GM12878 (cell line): ENCODE measurements at regions not wholly inside any gene's neighbourhood (a gene's known extent, or its start where the extent isn't known, plus 50 kb on each side); places are given as distances from the start of the nearest gene placed in this dataset.

ENCODE experiments used
- ATAC-seq: fragments of 200-7000 bp; cut with Tn5 transposase; 3 replicates; pipeline ENCODE4 v1.9.1; 2020; ENCODE audit warnings: mild to moderate bottlenecking, moderate library complexity
- BruUV-seq: library from RNA; stranded (reverse); fragments of 400-500 nt; replicated peaks from 2 replicates; lab custom pipeline; 2021; lab: Mats Ljungman, UMichigan
- CTCF ChIA-PET: fragments of 300-600 bp; sonication (Branson Sonifier 250); formaldehyde crosslinking; extraction: SDS; loops from one replicate; lab custom pipeline; 2021; ENCODE audit warnings: inconsistent platforms; lab: Yijun Ruan, JAX
- POLR2A ChIA-PET: fragments of 350-600 bp; formaldehyde crosslinking; extraction: SDS; loops from one replicate; lab custom pipeline; 2021; ENCODE audit warnings: inconsistent platforms; lab: Charles Lee
- RAD21 ChIA-PET: fragments of 300-600 bp; sonication (Branson Sonifier 250); formaldehyde crosslinking; loops from one replicate; lab custom pipeline; 2023; ENCODE audit warnings: antibody characterized with exemption; ENCODE audit not compliant: unreplicated experiment; lab: Charles Lee
- SMC1A ChIA-PET: fragments of 300-600 bp; sonication (Branson Sonifier 250); formaldehyde crosslinking; loops from one replicate; lab custom pipeline; 2023; ENCODE audit not compliant: unreplicated experiment, uncharacterized antibody; lab: Charles Lee
- DNase-seq: peaks from one replicate; pipeline ENCODE4 v3.0.0-alpha.2; 2011; ENCODE audit warnings: low read depth, low spot score
- FAIRE-seq: peaks from 3 replicates; lab custom pipeline; 2011; peaks lifted over from hg19 to GRCh38; lab: Jason Lieb, UNC
- H2AFZ ChIP-seq: 2 replicates; pipeline ENCODE4 v1.6.0; 2011; ENCODE audit warnings: low read depth, low read length, control low read depth; ENCODE audit not compliant: control insufficient read depth
- H3K27ac ChIP-seq: 2 replicates; pipeline ENCODE4 v1.5.1; 2011; ENCODE audit warnings: control low read depth; ENCODE audit not compliant: control insufficient read depth, insufficient read depth
- H3K27me3 ChIP-seq, 2 experiments: replicated peaks in 1 of 2; 2 replicates each; pipeline versions ENCODE4 v1.6.0 to v1.6.1; 2011; ENCODE audit warnings: low read length in 1 of 2; ENCODE audit not compliant: control insufficient read depth in 2 of 2, insufficient read depth in 2 of 2
- H3K36me3 ChIP-seq, 2 experiments: 2 replicates each; pipeline ENCODE4 v1.5.1; 2011; ENCODE audit warnings: low read length in 1 of 2; ENCODE audit not compliant: control insufficient read depth in 2 of 2, insufficient read depth in 2 of 2
- H3K4me1 ChIP-seq: 2 replicates; pipeline ENCODE4 v1.6.1; 2011; ENCODE audit warnings: mild to moderate bottlenecking, low read length, moderate library complexity, mixed read lengths; ENCODE audit not compliant: control insufficient read depth, insufficient read depth
- H3K4me2 ChIP-seq: 2 replicates; pipeline ENCODE4 v1.6.0; 2011; ENCODE audit warnings: control low read depth; ENCODE audit not compliant: control insufficient read depth, insufficient read depth
- H3K4me3 ChIP-seq: fragments of 200-600 bp; sonication (generic); 2 replicates; pipeline ENCODE4 v1.5.1; 2016
- H3K79me2 ChIP-seq: 2 replicates; pipeline ENCODE4 v1.6.0; 2011; ENCODE audit warnings: low read length; ENCODE audit not compliant: control insufficient read depth, insufficient read depth
- H3K9ac ChIP-seq: 2 replicates; pipeline ENCODE4 v1.8.0; 2011; ENCODE audit warnings: low read length, control low read depth, mixed read lengths; ENCODE audit not compliant: control insufficient read depth, insufficient read depth
- H3K9me3 ChIP-seq: replicated peaks from 3 replicates; pipeline ENCODE4 v1.5.1; 2011; ENCODE audit warnings: mild to moderate bottlenecking, low read length; ENCODE audit not compliant: control insufficient read depth, insufficient read depth
- H4K20me1 ChIP-seq: 2 replicates; pipeline ENCODE4 v1.6.0; 2011; ENCODE audit not compliant: control insufficient read depth, insufficient read depth
- BACH1 ChIP-seq: fragments of 450-650 bp; IDR thresholded peaks from 2 replicates; pipeline ENCODE4 v1.6.1; 2017; ENCODE audit warnings: mild to moderate bottlenecking, borderline replicate concordance
- CBX3 ChIP-seq: fragments of 200-600 bp; sonication (generic); IDR thresholded peaks from 2 replicates; pipeline ENCODE4 v1.6.1; 2016; ENCODE audit warnings: low read depth, borderline replicate concordance
- CHD4 ChIP-seq: fragments of 200-600 bp; sonication (generic); IDR thresholded peaks from 2 replicates; pipeline ENCODE4 v1.6.1; 2016; ENCODE audit warnings: mild to moderate bottlenecking
- FOXM1 ChIP-seq: IDR thresholded peaks from 2 replicates; pipeline ENCODE4 v1.6.1; 2012; ENCODE audit warnings: low read depth, mild to moderate bottlenecking, inconsistent platforms, low read length, moderate library complexity
- KLF5 ChIP-seq: fragments of 450-650 bp; IDR thresholded peaks from 2 replicates; pipeline ENCODE4 v1.6.1; 2014; ENCODE audit warnings: mild to moderate bottlenecking; ENCODE audit not compliant: partially characterized antibody
- LARP7 ChIP-seq: fragments of 450-650 bp; IDR thresholded peaks from 2 replicates; pipeline ENCODE4 v1.6.1; 2017; ENCODE audit warnings: mild to moderate bottlenecking
- MAX ChIP-seq: IDR thresholded peaks from 2 replicates; pipeline ENCODE4 v1.6.1; 2012; ENCODE audit warnings: low read depth, low read length, improper control_type of control experiment
- NFXL1 ChIP-seq: fragments of 450-650 bp; IDR thresholded peaks from 2 replicates; pipeline ENCODE4 v1.6.1; 2017; ENCODE audit warnings: antibody characterized with exemption, mild to moderate bottlenecking, borderline replicate concordance
- NRF1 ChIP-seq: conservative IDR thresholded peaks from 2 replicates; pipeline ENCODE4 v1.6.1; 2011; ENCODE audit warnings: mild to moderate bottlenecking, low read depth, low read length, improper control_type of control experiment
- POU2F2 ChIP-seq: IDR thresholded peaks from 3 replicates; pipeline ENCODE4 v1.6.1; 2011; ENCODE audit warnings: low read depth, mild to moderate bottlenecking, low read length, borderline replicate concordance
- RELB ChIP-seq: fragments of 450-650 bp; IDR thresholded peaks from 2 replicates; pipeline ENCODE4 v1.6.1; 2017; ENCODE audit warnings: low read depth, mild to moderate bottlenecking, moderate library complexity
- SMAD5 ChIP-seq: IDR thresholded peaks from 2 replicates; pipeline ENCODE4 v1.6.1; 2016; ENCODE audit warnings: antibody characterized with exemption, low read depth
- SRF ChIP-seq, 2 experiments: IDR thresholded peaks; 2 replicates each; pipeline ENCODE4 v1.6.1; 2011; ENCODE audit warnings: low read depth in 2 of 2, low read length in 2 of 2, mild to moderate bottlenecking in 1 of 2, moderate library complexity in 1 of 2
- STAT3 ChIP-seq: IDR thresholded peaks from 2 replicates; pipeline ENCODE4 v1.6.1; 2011; ENCODE audit warnings: low read depth, low read length, improper control_type of control experiment
- YY1 ChIP-seq: IDR thresholded peaks from 2 replicates; pipeline ENCODE4 v1.6.1; 2011; ENCODE audit warnings: low read depth, mild to moderate bottlenecking, low read length
- ZNF274 ChIP-seq: IDR thresholded peaks from one replicate; pipeline ENCODE4 v1.8.0; 2011; ENCODE audit not compliant: insufficient read length, insufficient read depth
- WGBS: methylation state at CpG from one replicate; pipeline ENCODE4 v1.1.6; 2016; ENCODE audit warnings: low lambda C conversion rate; ENCODE audit not compliant: insufficient replicate concordance, insufficient coverage; ENCODE audit errors: missing lambda C conversion rate; 5-methylcytosine and 5-hydroxymethylcytosine counted together
- in situ Hi-C: fragments of 300-500 bp; cut with MboI; formaldehyde crosslinking; loops from 9 replicates; pipeline ENCODE4 v1.14.3; 2018; ENCODE audit warnings: mixed read lengths
- intact Hi-C: fragments of 100-400 bp; cut with micrococcal nuclease; formaldehyde crosslinking; loops from one replicate; pipeline ENCODE4 v1.14.2; 2022; ENCODE audit not compliant: unreplicated experiment
- TF ChIP-seq, protein P1 (sequence below): fragments of 450-650 bp; formaldehyde crosslinking; IDR thresholded peaks from 2 replicates; pipeline ENCODE4 v1.5.0; 2022; ENCODE audit warnings: mild to moderate bottlenecking, missing genetic modification characterization
- TF ChIP-seq, protein P2 (sequence below): IDR thresholded peaks from 2 replicates; pipeline ENCODE4 v1.6.1; 2011; ENCODE audit warnings: borderline replicate concordance, low read depth, mild to moderate bottlenecking, moderate library complexity, low read length; ENCODE audit not compliant: insufficient read depth, poor library complexity, severe bottlenecking

GRCh38 chr11:28520291-28520690 lies 412.1 kb downstream of the METTL15 start:
- no peak overlapping the region for H3K9ac ChIP-seq
- H3K4me3 ChIP-seq: no peak overlapping the region
- ChIA-PET RAD21 (no interaction called here), CTCF (interaction anchor here (0.8 to 1.8 kb wide), 2 partner anchors 9 to 823 kb away, joined by 3 to 9 read pairs; no protein-coding TSS in a partner anchor), SMC1A (no interaction called here), POLR2A (no interaction called here)
- H3K9me3 ChIP-seq: no peaks in the 10 kb centered on the region
- intact Hi-C loops: loop anchor here (10.0 kb wide), 1 partner anchor 405 kb away; no protein-coding TSS in a partner anchor
- no peaks in the 10 kb centered on the region for H3K4me1 ChIP-seq
- H3K36me3 ChIP-seq: no peaks in the 10 kb centered on the region
- no TSS peak for BruUV-seq
- ATAC-seq: no peak
- H4K20me1 ChIP-seq: no peaks in the 10 kb centered on the region
- no peaks in the 10 kb centered on the region for H3K79me2 ChIP-seq
- no peak for FAIRE-seq
- no peaks in the 10 kb centered on the region for H3K27me3 ChIP-seq
- no peak overlapping the region for H3K27ac ChIP-seq
- in situ Hi-C loops: no loop called here
- H2AFZ ChIP-seq: no peak overlapping the region
- no peak for DNase-seq
- H3K4me2 ChIP-seq: no peak overlapping the region
- WGBS: 7% methylated on average over 1 of the region's 1 CpG
- TF ChIP-seq CBX3: no peak
- TF ChIP-seq SRF (IDR thresholded peaks at IDR 0.05; ENCODE audit: low read depth in 2 of 2, low read length in 2 of 2): no peak
- TF ChIP-seq MAX: no peak
- no peak for TF ChIP-seq SMAD5
- no peak for TF ChIP-seq NFXL1
- no peak for TF ChIP-seq ZNF274
- TF ChIP-seq KLF5: no peak
- TF ChIP-seq, protein P1, sequence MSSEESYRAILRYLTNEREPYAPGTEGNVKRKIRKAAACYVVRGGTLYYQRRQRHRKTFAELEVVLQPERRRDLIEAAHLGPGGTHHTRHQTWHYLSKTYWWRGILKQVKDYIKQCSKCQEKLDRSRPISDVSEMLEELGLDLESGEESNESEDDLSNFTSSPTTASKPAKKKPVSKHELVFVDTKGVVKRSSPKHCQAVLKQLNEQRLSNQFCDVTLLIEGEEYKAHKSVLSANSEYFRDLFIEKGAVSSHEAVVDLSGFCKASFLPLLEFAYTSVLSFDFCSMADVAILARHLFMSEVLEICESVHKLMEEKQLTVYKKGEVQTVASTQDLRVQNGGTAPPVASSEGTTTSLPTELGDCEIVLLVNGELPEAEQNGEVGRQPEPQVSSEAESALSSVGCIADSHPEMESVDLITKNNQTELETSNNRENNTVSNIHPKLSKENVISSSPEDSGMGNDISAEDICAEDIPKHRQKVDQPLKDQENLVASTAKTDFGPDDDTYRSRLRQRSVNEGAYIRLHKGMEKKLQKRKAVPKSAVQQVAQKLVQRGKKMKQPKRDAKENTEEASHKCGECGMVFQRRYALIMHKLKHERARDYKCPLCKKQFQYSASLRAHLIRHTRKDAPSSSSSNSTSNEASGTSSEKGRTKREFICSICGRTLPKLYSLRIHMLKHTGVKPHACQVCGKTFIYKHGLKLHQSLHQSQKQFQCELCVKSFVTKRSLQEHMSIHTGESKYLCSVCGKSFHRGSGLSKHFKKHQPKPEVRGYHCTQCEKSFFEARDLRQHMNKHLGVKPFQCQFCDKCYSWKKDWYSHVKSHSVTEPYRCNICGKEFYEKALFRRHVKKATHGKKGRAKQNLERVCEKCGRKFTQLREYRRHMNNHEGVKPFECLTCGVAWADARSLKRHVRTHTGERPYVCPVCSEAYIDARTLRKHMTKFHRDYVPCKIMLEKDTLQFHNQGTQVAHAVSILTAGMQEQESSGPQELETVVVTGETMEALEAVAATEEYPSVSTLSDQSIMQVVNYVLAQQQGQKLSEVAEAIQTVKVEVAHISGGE: no peak
- TF ChIP-seq, protein P2, sequence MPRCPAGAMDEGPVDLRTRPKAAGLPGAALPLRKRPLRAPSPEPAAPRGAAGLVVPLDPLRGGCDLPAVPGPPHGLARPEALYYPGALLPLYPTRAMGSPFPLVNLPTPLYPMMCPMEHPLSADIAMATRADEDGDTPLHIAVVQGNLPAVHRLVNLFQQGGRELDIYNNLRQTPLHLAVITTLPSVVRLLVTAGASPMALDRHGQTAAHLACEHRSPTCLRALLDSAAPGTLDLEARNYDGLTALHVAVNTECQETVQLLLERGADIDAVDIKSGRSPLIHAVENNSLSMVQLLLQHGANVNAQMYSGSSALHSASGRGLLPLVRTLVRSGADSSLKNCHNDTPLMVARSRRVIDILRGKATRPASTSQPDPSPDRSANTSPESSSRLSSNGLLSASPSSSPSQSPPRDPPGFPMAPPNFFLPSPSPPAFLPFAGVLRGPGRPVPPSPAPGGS: no peak
- no peak for TF ChIP-seq NRF1
- TF ChIP-seq RELB: no peak
- no peak for TF ChIP-seq POU2F2
- no peak for TF ChIP-seq CHD4
- TF ChIP-seq YY1: no peak
- TF ChIP-seq LARP7: no peak
- no peak for TF ChIP-seq BACH1
- TF ChIP-seq STAT3: no peak
- no peak for TF ChIP-seq FOXM1
